Lower leg skin (tissue), 4 donors: ENCODE measurements at regions not wholly inside any gene's neighbourhood (a gene's known extent, or its start where the extent isn't known, plus 50 kb on each side); places are given as distances from the start of the nearest gene placed in this dataset.

Experiments used
- DNase-seq, 2 donors: peaks; one replicate each; pipeline ENCODE4 v3.0.0-alpha.2; 2019; ENCODE audit warnings: low spot score in 2 of 2
- H3K4me3 ChIP-seq: fragments of 200-600 bp; sonication (generic); 2 replicates; pipeline ENCODE4 v1.5.1; 2017; ENCODE audit warnings: mild to moderate bottlenecking, low read depth; ENCODE audit not compliant: poor library complexity, severe bottlenecking
- CTCF ChIP-seq, 3 donors: fragments of 450-650 bp; IDR thresholded peaks; one replicate each; pipeline ENCODE4 v1.5.1; 2016; ENCODE audit warnings: antibody characterized with exemption in 3 of 3, mild to moderate bottlenecking in 3 of 3, moderate library complexity in 2 of 3
- POLR2A ChIP-seq, 2 donors: fragments of 450-650 bp; IDR thresholded peaks; one replicate each; pipeline ENCODE4 v1.6.1; 2016 to 2017; ENCODE audit warnings: antibody characterized with exemption in 2 of 2, mild to moderate bottlenecking in 1 of 2, moderate library complexity in 1 of 2
- WGBS, 2 donors: methylation state at CpG; one replicate each; pipeline ENCODE4 v1.1.5; 2018; 5-methylcytosine and 5-hydroxymethylcytosine counted together
- intact Hi-C: fragments of 100-400 bp; cut with DNase I; formaldehyde crosslinking; loops from one replicate; pipeline ENCODE4 v1.15.0; 2023; ENCODE audit warnings: low total_unique reads

- TF ChIP-seq POLR2A (IDR thresholded peaks at IDR 0.05) (no peak), CTCF (IDR thresholded peaks at IDR 0.05) (no peak)
- WGBS, 2 donors: 88 to 89% methylated on average over 17 of the region's 17 CpGs
- DNase-seq: no peak
- intact Hi-C loops: no loop called here
- no peak overlapping the region for H3K4me3 ChIP-seq
Observed at GRCh38 chr22:47439643-47440265, 677.3 kb downstream of the TBC1D22A start.

GRCh38 chr22:47437636-47438035, 675.2 kb downstream of the TBC1D22A start:
- TF ChIP-seq POLR2A (IDR thresholded peaks at IDR 0.05) (no peak), CTCF (IDR thresholded peaks at IDR 0.05) (no peak)
- no peak overlapping the region for H3K4me3 ChIP-seq
- 50 to 69% methylated on average over 3 of the region's 3 CpGs for whole genome bisulfite sequencing, 2 donors
- intact Hi-C loops: no loop called here
- no peak for DNase-seq

- intact Hi-C loops: no loop called here
- H3K4me3 ChIP-seq: no peak overlapping the region
- TF ChIP-seq CTCF (IDR thresholded peaks at IDR 0.05) (no peak), POLR2A (IDR thresholded peaks at IDR 0.05) (no peak)
- WGBS, 2 donors: 83% methylated on average over 2 of the region's 2 CpGs
- DNase-seq: no peak
Observed at GRCh38 chr22:47437110-47437509, 674.7 kb downstream of the TBC1D22A start.

- intact Hi-C loops: no loop called here
- 90 to 91% methylated on average over 7 of the region's 7 CpGs for WGBS, 2 donors
- no peak overlapping the region for H3K4me3 ChIP-seq
- no peak for TF ChIP-seq POLR2A (IDR thresholded peaks at IDR 0.05)
- TF ChIP-seq CTCF (IDR thresholded peaks at IDR 0.05): no peak
- DNase-seq: peak in 1 of 2 donors; percentile 58
Observed at GRCh38 chr22:47435826-47436225, 673.4 kb downstream of the TBC1D22A start.

GRCh38 chr22:47435204-47435487, 672.7 kb downstream of the TBC1D22A start:
- TF ChIP-seq CTCF (IDR thresholded peaks at IDR 0.05): no peak
- no peak for TF ChIP-seq POLR2A (IDR thresholded peaks at IDR 0.05)
- H3K4me3 ChIP-seq: no peak overlapping the region
- 64 to 71% methylated on average over 5 of the region's 5 CpGs for WGBS, 2 donors
- no peak for DNase-seq
- intact Hi-C loops: no loop called here
